ENCODE measurements at regions not wholly inside any gene's neighbourhood (a gene's known extent, or its start where the extent isn't known, plus 50 kb on each side); places are given as distances from the start of the nearest gene placed in this dataset.

GRCh38 chr15:96960711-96961480 is 630.4 kb downstream of the NR2F2 start:
- TF ChIP-seq GATA2 (CRISPR knock-in tag; IDR thresholded peaks at IDR 0.05) (no peak), USF1 (CRISPR knock-in tag; IDR thresholded peaks at IDR 0.05) (no peak), CTCF (IDR thresholded peaks at IDR 0.05 in 2 of 3, conservative IDR thresholded peaks at IDR 0.05 in 1 of 3; ENCODE audit: insufficient read depth in 2 of 3, low read depth in 1 of 3, low read length in 3 of 3) (no peak), STAT5B (CRISPR knock-in tag; IDR thresholded peaks at IDR 0.05) (no peak)

All from K562 (cell line).